DND-41 (cell line): ENCODE measurements at regions not wholly inside any gene's neighbourhood (a gene's known extent, or its start where the extent isn't known, plus 50 kb on each side); places are given as distances from the start of the nearest gene placed in this dataset.

Source experiments
- EZH2 ChIP-seq: IDR thresholded peaks from 3 replicates; pipeline ENCODE4 v1.6.1; 2012; ENCODE audit warnings: borderline replicate concordance, low read depth, mild to moderate bottlenecking, moderate library complexity, low read length, inconsistent platforms; ENCODE audit not compliant: severe bottlenecking
- TF ChIP-seq, protein P1 (sequence below): IDR thresholded peaks from 2 replicates; pipeline ENCODE4 v1.5.1; 2012; ENCODE audit warnings: borderline replicate concordance, low read length, moderate library complexity, mild to moderate bottlenecking; ENCODE audit not compliant: poor library complexity, severe bottlenecking; ENCODE audit errors: extremely low read depth

DNA sequence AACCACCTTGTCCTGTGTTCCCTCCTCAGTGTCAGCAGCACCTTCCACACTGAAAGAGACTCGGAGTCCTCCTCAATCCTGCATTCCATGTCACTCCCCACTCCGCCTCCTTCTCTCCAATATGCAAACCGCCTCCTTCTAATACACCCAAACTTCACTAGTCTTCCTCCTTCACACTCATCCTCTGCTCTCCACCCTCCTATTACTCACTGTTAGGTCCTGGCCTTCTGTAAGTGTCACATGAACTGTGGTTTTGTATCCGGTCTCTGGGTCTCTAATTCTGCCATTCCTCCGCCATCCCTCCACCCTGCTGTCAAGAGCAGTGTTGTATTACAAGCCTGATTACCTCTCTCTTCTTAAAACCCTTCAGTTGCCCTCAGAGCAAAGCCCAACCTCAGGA lies 200.5 kb upstream of the CDYL start:
- TF ChIP-seq, protein P1, sequence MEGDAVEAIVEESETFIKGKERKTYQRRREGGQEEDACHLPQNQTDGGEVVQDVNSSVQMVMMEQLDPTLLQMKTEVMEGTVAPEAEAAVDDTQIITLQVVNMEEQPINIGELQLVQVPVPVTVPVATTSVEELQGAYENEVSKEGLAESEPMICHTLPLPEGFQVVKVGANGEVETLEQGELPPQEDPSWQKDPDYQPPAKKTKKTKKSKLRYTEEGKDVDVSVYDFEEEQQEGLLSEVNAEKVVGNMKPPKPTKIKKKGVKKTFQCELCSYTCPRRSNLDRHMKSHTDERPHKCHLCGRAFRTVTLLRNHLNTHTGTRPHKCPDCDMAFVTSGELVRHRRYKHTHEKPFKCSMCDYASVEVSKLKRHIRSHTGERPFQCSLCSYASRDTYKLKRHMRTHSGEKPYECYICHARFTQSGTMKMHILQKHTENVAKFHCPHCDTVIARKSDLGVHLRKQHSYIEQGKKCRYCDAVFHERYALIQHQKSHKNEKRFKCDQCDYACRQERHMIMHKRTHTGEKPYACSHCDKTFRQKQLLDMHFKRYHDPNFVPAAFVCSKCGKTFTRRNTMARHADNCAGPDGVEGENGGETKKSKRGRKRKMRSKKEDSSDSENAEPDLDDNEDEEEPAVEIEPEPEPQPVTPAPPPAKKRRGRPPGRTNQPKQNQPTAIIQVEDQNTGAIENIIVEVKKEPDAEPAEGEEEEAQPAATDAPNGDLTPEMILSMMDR, result no peak
- no peak for TF ChIP-seq EZH2
